ENCODE measurements at regions not wholly inside any gene's neighbourhood (a gene's known extent, or its start where the extent isn't known, plus 50 kb on each side); places are given as distances from the start of the nearest gene placed in this dataset.

- TF ChIP-seq CTCF (IDR thresholded peaks at IDR 0.05): no peak
- no peak for TF ChIP-seq POLR2A (IDR thresholded peaks at IDR 0.05)
- no peak for TF ChIP-seq POLR2AphosphoS5 (IDR thresholded peaks at IDR 0.05)
Measured at GRCh38 chr22:47293368-47294221, 531.1 kb downstream of the TBC1D22A start.
